ENCODE measurements at regions not wholly inside any gene's neighbourhood (a gene's known extent, or its start where the extent isn't known, plus 50 kb on each side); places are given as distances from the start of the nearest gene placed in this dataset.

DNA sequence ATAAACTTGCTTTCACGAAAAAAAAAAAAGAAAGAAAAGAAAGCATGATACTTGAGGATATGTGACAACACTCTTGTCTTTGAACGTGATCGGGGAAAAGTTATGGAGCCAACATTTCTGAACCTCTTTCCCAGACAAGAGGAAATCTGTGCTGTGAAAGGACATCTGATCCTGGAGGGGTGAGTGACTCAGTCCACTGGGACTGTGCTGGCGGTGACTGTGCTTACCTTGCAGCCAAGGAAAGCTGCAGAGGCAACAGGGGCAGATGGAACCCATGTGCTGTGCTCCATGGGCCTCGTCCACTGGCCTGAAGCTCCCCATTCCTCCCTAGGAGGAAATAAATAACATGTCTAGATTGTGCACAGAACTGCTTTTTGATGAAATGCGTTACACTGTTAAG is 116.5 kb upstream of the RAB11FIP2 start:
- no peak for TF ChIP-seq YY1 (IDR thresholded peaks at IDR 0.05; ENCODE audit: insufficient read depth, insufficient read length)
- no peak for TF ChIP-seq SUZ12 (IDR thresholded peaks at IDR 0.05; ENCODE audit: extremely low read depth, insufficient read depth, insufficient read length)
- TF ChIP-seq ZNF274 (IDR thresholded peaks at IDR 0.05; ENCODE audit: low read depth, low read length), result no peak
